GM12878 (cell line): ENCODE measurements at regions not wholly inside any gene's neighbourhood (a gene's known extent, or its start where the extent isn't known, plus 50 kb on each side); places are given as distances from the start of the nearest gene placed in this dataset.

Experiments used
- ATAC-seq: fragments of 200-7000 bp; cut with Tn5 transposase; 3 replicates; pipeline ENCODE4 v1.9.1; 2020; ENCODE audit warnings: mild to moderate bottlenecking, moderate library complexity
- BruUV-seq: library from RNA; stranded (reverse); fragments of 400-500 nt; replicated peaks from 2 replicates; lab custom pipeline; 2021; lab: Mats Ljungman, UMichigan
- CTCF ChIA-PET: fragments of 300-600 bp; sonication (Branson Sonifier 250); formaldehyde crosslinking; extraction: SDS; loops from one replicate; lab custom pipeline; 2021; ENCODE audit warnings: inconsistent platforms; lab: Yijun Ruan, JAX
- POLR2A ChIA-PET: fragments of 350-600 bp; formaldehyde crosslinking; extraction: SDS; loops from one replicate; lab custom pipeline; 2021; ENCODE audit warnings: inconsistent platforms; lab: Charles Lee
- RAD21 ChIA-PET: fragments of 300-600 bp; sonication (Branson Sonifier 250); formaldehyde crosslinking; loops from one replicate; lab custom pipeline; 2023; ENCODE audit warnings: antibody characterized with exemption; ENCODE audit not compliant: unreplicated experiment; lab: Charles Lee
- SMC1A ChIA-PET: fragments of 300-600 bp; sonication (Branson Sonifier 250); formaldehyde crosslinking; loops from one replicate; lab custom pipeline; 2023; ENCODE audit not compliant: unreplicated experiment, uncharacterized antibody; lab: Charles Lee
- DNase-seq: peaks from one replicate; pipeline ENCODE4 v3.0.0-alpha.2; 2011; ENCODE audit warnings: low read depth, low spot score
- FAIRE-seq: peaks from 3 replicates; lab custom pipeline; 2011; peaks lifted over from hg19 to GRCh38; lab: Jason Lieb, UNC
- H2AFZ ChIP-seq: 2 replicates; pipeline ENCODE4 v1.6.0; 2011; ENCODE audit warnings: low read depth, low read length, control low read depth; ENCODE audit not compliant: control insufficient read depth
- H3K27ac ChIP-seq: 2 replicates; pipeline ENCODE4 v1.5.1; 2011; ENCODE audit warnings: control low read depth; ENCODE audit not compliant: control insufficient read depth, insufficient read depth
- H3K27me3 ChIP-seq, 2 experiments: replicated peaks in 1 of 2; 2 replicates each; pipeline versions ENCODE4 v1.6.0 to v1.6.1; 2011; ENCODE audit warnings: low read length in 1 of 2; ENCODE audit not compliant: control insufficient read depth in 2 of 2, insufficient read depth in 2 of 2
- H3K36me3 ChIP-seq, 2 experiments: 2 replicates each; pipeline ENCODE4 v1.5.1; 2011; ENCODE audit warnings: low read length in 1 of 2; ENCODE audit not compliant: control insufficient read depth in 2 of 2, insufficient read depth in 2 of 2
- H3K4me1 ChIP-seq: 2 replicates; pipeline ENCODE4 v1.6.1; 2011; ENCODE audit warnings: mild to moderate bottlenecking, low read length, moderate library complexity, mixed read lengths; ENCODE audit not compliant: control insufficient read depth, insufficient read depth
- H3K4me2 ChIP-seq: 2 replicates; pipeline ENCODE4 v1.6.0; 2011; ENCODE audit warnings: control low read depth; ENCODE audit not compliant: control insufficient read depth, insufficient read depth
- H3K4me3 ChIP-seq: fragments of 200-600 bp; sonication (generic); 2 replicates; pipeline ENCODE4 v1.5.1; 2016
- H3K79me2 ChIP-seq: 2 replicates; pipeline ENCODE4 v1.6.0; 2011; ENCODE audit warnings: low read length; ENCODE audit not compliant: control insufficient read depth, insufficient read depth
- H3K9ac ChIP-seq: 2 replicates; pipeline ENCODE4 v1.8.0; 2011; ENCODE audit warnings: low read length, control low read depth, mixed read lengths; ENCODE audit not compliant: control insufficient read depth, insufficient read depth
- H3K9me3 ChIP-seq: replicated peaks from 3 replicates; pipeline ENCODE4 v1.5.1; 2011; ENCODE audit warnings: mild to moderate bottlenecking, low read length; ENCODE audit not compliant: control insufficient read depth, insufficient read depth
- H4K20me1 ChIP-seq: 2 replicates; pipeline ENCODE4 v1.6.0; 2011; ENCODE audit not compliant: control insufficient read depth, insufficient read depth
- CHD1 ChIP-seq: IDR thresholded peaks from 2 replicates; pipeline ENCODE4 v1.6.1; 2012; ENCODE audit warnings: low read depth, low read length, improper control_type of control experiment
- ETV6 ChIP-seq, 2 experiments: fragments of 450-650 bp in 1 of 2; IDR thresholded peaks in 1 of 2; conservative IDR thresholded peaks in 1 of 2; 2 replicates each; pipeline ENCODE4 v1.6.1; 2014; ENCODE audit warnings: antibody characterized with exemption in 1 of 2, borderline replicate concordance in 1 of 2, low read depth in 1 of 2, mild to moderate bottlenecking in 1 of 2, moderate library complexity in 1 of 2
- EZH2 ChIP-seq: IDR thresholded peaks from 2 replicates; pipeline ENCODE4 v1.6.1; 2012; ENCODE audit warnings: low read depth, mild to moderate bottlenecking, control low read depth, inconsistent platforms, low read length, borderline replicate concordance; ENCODE audit not compliant: control insufficient read depth
- NR2C1 ChIP-seq: fragments of 450-650 bp; IDR thresholded peaks from 2 replicates; pipeline ENCODE4 v1.6.1; 2017; ENCODE audit warnings: antibody characterized with exemption, mild to moderate bottlenecking, moderate library complexity
- POLR2AphosphoS5 ChIP-seq: IDR thresholded peaks from 2 replicates; pipeline ENCODE4 v1.6.1; 2011; ENCODE audit warnings: mild to moderate bottlenecking, low read length, inconsistent platforms
- WRNIP1 ChIP-seq: IDR thresholded peaks from 2 replicates; pipeline ENCODE4 v1.6.1; 2011; ENCODE audit warnings: low read depth, low read length, improper control_type of control experiment, borderline replicate concordance
- ZBED1 ChIP-seq: IDR thresholded peaks from 2 replicates; pipeline ENCODE4 v1.6.1; 2016; ENCODE audit warnings: borderline replicate concordance
- ZNF217 ChIP-seq: fragments of 450-650 bp; IDR thresholded peaks from 2 replicates; pipeline ENCODE4 v1.6.1; 2017; ENCODE audit warnings: antibody characterized with exemption, mild to moderate bottlenecking
- WGBS: methylation state at CpG from one replicate; pipeline ENCODE4 v1.1.6; 2016; ENCODE audit warnings: low lambda C conversion rate; ENCODE audit not compliant: insufficient replicate concordance, insufficient coverage; ENCODE audit errors: missing lambda C conversion rate; 5-methylcytosine and 5-hydroxymethylcytosine counted together
- in situ Hi-C: fragments of 300-500 bp; cut with MboI; formaldehyde crosslinking; loops from 9 replicates; pipeline ENCODE4 v1.14.3; 2018; ENCODE audit warnings: mixed read lengths
- intact Hi-C: fragments of 100-400 bp; cut with micrococcal nuclease; formaldehyde crosslinking; loops from one replicate; pipeline ENCODE4 v1.14.2; 2022; ENCODE audit not compliant: unreplicated experiment
- TF ChIP-seq, protein P1 (sequence below): fragments of 450-650 bp; formaldehyde crosslinking; IDR thresholded peaks from 2 replicates; pipeline ENCODE4 v1.4.0; 2022; ENCODE audit warnings: mild to moderate bottlenecking, moderate library complexity
- TF ChIP-seq, protein P2 (sequence below): fragments of 450-650 bp; IDR thresholded peaks from 2 replicates; pipeline ENCODE4 v1.6.1; 2018; ENCODE audit warnings: borderline replicate concordance, mild to moderate bottlenecking; ENCODE audit not compliant: partially characterized antibody
- TF ChIP-seq, protein P3 (sequence below): IDR thresholded peaks from 2 replicates; pipeline ENCODE4 v1.6.1; 2012; ENCODE audit warnings: low read depth, low read length, improper control_type of control experiment

DNA sequence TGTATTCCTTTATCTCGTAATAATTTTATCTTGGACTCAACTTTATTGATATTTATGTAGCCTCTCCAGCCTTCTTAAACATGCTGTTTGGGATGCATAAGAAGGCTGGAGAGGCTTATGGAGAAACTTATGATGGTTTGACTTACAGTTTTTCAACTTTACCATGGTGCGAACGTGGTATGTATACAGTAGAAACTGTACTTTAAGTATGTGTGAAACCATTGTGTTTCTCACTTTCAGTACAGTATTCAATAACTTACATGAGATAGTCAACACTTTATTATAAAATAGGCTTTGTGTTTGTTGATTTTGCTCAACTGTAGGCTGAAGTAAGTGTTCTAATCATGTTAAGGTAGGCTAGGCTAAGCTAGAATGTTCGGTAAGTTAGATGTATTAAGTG lies 206.8 kb downstream of the SEC14L1 start:
- peaks cover 2 to 6% of the 10 kb centered on the region in 2 experiments; a peak in 3 of 4 replicates for H3K36me3 ChIP-seq
- SMC1A ChIA-PET = interaction anchor here (1.0 to 2.3 kb wide), 3 partner anchors 12 to 607 kb away, joined by 3 to 7 read pairs (median 4); no protein-coding TSS in a partner anchor
- WGBS = 81% methylated on average over 4 of the region's 4 CpGs
- H2AFZ ChIP-seq = no peak overlapping the region
- intact Hi-C loops (no loop called here), in situ Hi-C loops (loop anchor here (25.0 kb wide), 1 partner anchor 90 kb away; no protein-coding TSS in a partner anchor)
- no peak overlapping the region for H3K9ac ChIP-seq
- POLR2A ChIA-PET = no interaction called here
- DNase-seq (no peak), ATAC-seq (peak; percentile 44; the same call in 1 of the 3 replicates), FAIRE-seq (peak; percentile 54)
- H4K20me1 ChIP-seq = peaks cover 4% of the 10 kb centered on the region
- RAD21 ChIA-PET = no interaction called here
- H3K4me1 ChIP-seq = peaks cover 6% of the 10 kb centered on the region; the same call in 1 of the 2 replicates
- H3K27me3 ChIP-seq = no peaks in the 10 kb centered on the region
- no peak overlapping the region for H3K4me2 ChIP-seq
- no peaks in the 10 kb centered on the region; the same call in 2 of the 3 replicates for H3K9me3 ChIP-seq
- no peak overlapping the region for H3K4me3 ChIP-seq
- H3K27ac ChIP-seq = no peak overlapping the region
- no peak for TF ChIP-seq CHD1
- TF ChIP-seq, protein P1, sequence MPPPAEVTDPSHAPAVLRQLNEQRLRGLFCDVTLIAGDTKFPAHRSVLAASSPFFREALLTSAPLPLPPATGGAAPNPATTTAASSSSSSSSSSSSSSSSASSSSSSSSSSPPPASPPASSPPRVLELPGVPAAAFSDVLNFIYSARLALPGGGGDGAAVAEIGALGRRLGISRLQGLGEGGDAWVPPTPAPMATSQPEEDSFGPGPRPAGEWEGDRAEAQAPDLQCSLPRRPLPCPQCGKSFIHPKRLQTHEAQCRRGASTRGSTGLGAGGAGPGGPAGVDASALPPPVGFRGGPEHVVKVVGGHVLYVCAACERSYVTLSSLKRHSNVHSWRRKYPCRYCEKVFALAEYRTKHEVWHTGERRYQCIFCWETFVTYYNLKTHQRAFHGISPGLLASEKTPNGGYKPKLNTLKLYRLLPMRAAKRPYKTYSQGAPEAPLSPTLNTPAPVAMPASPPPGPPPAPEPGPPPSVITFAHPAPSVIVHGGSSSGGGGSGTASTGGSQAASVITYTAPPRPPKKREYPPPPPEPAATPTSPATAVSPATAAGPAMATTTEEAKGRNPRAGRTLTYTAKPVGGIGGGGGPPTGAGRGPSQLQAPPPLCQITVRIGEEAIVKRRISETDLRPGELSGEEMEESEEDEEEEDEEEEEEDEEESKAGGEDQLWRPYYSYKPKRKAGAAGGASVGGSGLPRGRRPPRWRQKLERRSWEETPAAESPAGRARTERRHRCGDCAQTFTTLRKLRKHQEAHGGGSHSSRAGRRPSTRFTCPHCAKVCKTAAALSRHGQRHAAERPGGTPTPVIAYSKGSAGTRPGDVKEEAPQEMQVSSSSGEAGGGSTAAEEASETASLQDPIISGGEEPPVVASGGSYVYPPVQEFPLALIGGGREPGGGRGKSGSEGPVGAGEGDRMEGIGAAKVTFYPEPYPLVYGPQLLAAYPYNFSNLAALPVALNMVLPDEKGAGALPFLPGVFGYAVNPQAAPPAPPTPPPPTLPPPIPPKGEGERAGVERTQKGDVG = no peak
- no peak for TF ChIP-seq EZH2
- no peak for TF ChIP-seq POLR2AphosphoS5
- no peak for TF ChIP-seq ETV6 (conservative IDR thresholded peaks at IDR 0.05 in 1 of 2, IDR thresholded peaks at IDR 0.05 in 1 of 2; ENCODE audit: borderline replicate concordance in 1 of 2, low read depth in 1 of 2)
- TF ChIP-seq WRNIP1 = no peak
- TF ChIP-seq NR2C1 = no peak
- no peak for TF ChIP-seq ZNF217
- TF ChIP-seq, protein P2, sequence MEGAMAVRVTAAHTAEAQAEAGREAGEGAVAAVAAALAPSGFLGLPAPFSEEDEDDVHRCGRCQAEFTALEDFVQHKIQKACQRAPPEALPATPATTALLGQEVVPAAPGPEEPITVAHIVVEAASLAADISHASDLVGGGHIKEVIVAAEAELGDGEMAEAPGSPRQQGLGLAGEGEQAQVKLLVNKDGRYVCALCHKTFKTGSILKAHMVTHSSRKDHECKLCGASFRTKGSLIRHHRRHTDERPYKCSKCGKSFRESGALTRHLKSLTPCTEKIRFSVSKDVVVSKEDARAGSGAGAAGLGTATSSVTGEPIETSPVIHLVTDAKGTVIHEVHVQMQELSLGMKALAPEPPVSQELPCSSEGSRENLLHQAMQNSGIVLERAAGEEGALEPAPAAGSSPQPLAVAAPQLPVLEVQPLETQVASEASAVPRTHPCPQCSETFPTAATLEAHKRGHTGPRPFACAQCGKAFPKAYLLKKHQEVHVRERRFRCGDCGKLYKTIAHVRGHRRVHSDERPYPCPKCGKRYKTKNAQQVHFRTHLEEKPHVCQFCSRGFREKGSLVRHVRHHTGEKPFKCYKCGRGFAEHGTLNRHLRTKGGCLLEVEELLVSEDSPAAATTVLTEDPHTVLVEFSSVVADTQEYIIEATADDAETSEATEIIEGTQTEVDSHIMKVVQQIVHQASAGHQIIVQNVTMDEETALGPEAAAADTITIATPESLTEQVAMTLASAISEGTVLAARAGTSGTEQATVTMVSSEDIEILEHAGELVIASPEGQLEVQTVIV = no peak
- TF ChIP-seq ZBED1 = no peak
- TF ChIP-seq, protein P3, sequence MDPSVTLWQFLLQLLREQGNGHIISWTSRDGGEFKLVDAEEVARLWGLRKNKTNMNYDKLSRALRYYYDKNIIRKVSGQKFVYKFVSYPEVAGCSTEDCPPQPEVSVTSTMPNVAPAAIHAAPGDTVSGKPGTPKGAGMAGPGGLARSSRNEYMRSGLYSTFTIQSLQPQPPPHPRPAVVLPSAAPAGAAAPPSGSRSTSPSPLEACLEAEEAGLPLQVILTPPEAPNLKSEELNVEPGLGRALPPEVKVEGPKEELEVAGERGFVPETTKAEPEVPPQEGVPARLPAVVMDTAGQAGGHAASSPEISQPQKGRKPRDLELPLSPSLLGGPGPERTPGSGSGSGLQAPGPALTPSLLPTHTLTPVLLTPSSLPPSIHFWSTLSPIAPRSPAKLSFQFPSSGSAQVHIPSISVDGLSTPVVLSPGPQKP = no peak
- BruUV-seq = no TSS peak
- H3K79me2 ChIP-seq = peaks cover 5% of the 10 kb centered on the region
- CTCF ChIA-PET = interaction anchor here (0.6 to 1.7 kb wide), 3 partner anchors 16 to 667 kb away, joined by 4 to 7 read pairs (median 4); no protein-coding TSS in a partner anchor
